DND-41 (cell line): ENCODE measurements at regions not wholly inside any gene's neighbourhood (a gene's known extent, or its start where the extent isn't known, plus 50 kb on each side); places are given as distances from the start of the nearest gene placed in this dataset.

Experiments used
- EZH2 ChIP-seq: IDR thresholded peaks from 3 replicates; pipeline ENCODE4 v1.6.1; 2012; ENCODE audit warnings: borderline replicate concordance, low read depth, mild to moderate bottlenecking, moderate library complexity, low read length, inconsistent platforms; ENCODE audit not compliant: severe bottlenecking
- TF ChIP-seq, protein P1 (sequence below): IDR thresholded peaks from 2 replicates; pipeline ENCODE4 v1.5.1; 2012; ENCODE audit warnings: borderline replicate concordance, low read length, moderate library complexity, mild to moderate bottlenecking; ENCODE audit not compliant: poor library complexity, severe bottlenecking; ENCODE audit errors: extremely low read depth

DNA sequence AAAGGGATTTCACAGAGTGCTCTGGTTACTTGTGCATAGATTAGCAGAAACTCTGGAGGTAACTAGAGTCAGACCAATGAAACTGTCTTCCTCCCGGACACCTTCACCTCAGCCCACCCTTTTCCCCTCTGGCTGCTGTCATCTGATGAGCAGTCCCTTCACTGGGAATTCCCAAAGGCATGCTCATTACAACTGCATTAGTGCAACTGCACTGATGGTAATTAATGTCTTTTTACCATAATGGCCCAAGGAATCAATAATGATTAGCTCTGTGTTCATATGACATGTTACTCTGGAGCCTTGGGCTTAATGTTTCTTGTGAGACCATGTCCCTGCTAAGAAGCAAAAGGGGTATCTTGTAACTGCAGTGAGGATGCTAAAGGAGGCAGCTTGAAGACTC is 304.5 kb downstream of the GRIN2B start:
- TF ChIP-seq, protein P1, sequence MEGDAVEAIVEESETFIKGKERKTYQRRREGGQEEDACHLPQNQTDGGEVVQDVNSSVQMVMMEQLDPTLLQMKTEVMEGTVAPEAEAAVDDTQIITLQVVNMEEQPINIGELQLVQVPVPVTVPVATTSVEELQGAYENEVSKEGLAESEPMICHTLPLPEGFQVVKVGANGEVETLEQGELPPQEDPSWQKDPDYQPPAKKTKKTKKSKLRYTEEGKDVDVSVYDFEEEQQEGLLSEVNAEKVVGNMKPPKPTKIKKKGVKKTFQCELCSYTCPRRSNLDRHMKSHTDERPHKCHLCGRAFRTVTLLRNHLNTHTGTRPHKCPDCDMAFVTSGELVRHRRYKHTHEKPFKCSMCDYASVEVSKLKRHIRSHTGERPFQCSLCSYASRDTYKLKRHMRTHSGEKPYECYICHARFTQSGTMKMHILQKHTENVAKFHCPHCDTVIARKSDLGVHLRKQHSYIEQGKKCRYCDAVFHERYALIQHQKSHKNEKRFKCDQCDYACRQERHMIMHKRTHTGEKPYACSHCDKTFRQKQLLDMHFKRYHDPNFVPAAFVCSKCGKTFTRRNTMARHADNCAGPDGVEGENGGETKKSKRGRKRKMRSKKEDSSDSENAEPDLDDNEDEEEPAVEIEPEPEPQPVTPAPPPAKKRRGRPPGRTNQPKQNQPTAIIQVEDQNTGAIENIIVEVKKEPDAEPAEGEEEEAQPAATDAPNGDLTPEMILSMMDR = no peak
- no peak for TF ChIP-seq EZH2
